GM19035 (cell line): ENCODE measurements at regions not wholly inside any gene's neighbourhood (a gene's known extent, or its start where the extent isn't known, plus 50 kb on each side); places are given as distances from the start of the nearest gene placed in this dataset.
"Not testable (repeated sequence)": the region's sequence is repeated elsewhere in the genome, so short reads cannot be mapped to it uniquely, and the experiment has no call there.

Source experiments
- ATAC-seq: cut with Tn5 transposase; IDR thresholded peaks from one replicate; pipeline ENCODE4 v1.9.1; 2021; ENCODE audit not compliant: unreplicated experiment

DNA sequence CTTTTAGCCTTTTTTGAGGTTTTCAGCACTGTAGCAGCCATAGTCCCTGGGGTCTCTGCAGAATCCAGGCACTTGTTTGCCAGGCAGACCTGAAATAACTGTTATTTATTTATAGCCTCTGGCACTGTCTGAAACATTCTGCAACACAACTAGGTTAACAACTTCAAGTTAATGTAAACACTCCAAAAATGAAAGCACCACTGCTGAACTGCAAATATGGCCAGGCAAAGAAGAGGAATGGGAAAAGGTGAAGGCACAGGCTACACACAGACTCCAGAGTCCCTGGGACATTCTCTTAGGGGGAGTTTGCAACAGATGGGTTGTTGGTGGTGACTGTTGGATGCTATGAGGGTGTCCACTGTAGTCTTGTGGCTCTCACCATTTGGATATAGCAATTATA is 369.0 kb downstream of the MAT2B start:
- ATAC-seq: no peak

DNA sequence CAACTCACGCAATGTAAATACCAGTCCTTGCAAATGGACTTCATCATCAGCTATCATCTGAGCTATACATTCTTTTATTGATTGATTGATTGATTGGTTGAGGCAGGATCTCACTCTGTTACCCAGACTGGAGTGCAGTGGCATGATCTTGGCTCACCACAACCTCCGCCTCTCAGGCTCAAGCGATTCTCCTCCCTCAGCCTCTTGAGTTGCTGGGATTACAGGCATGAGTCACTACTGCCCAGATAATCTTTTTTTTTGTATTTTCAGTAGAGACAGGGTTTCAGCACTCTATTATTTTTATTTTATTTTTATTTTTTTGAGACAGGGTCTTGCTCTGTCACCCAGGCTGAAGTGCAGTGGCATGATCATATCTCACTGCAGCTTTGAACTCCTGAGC is 369.5 kb downstream of the MAT2B start:
- not testable (repeated sequence) for ATAC-seq

DNA sequence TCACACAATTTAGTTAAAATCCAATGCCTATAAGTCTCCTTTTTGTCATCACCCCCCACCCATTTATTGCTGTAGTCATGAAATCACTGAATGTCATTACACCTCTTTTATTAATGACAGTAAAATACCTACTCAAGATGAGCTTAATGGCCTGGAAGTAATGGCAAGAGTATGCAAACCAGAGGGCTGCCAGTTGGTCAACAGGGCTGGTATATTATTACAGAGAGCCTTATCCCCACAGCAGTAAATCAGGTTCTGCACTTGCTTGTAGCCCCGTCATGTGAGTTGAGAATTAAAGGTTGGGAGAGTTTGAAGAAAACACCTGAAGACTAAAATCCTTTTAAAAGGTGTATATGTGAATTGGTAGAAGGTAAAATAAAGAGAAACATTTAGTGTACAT is 372.4 kb downstream of the MAT2B start:
- ATAC-seq: no peak

DNA sequence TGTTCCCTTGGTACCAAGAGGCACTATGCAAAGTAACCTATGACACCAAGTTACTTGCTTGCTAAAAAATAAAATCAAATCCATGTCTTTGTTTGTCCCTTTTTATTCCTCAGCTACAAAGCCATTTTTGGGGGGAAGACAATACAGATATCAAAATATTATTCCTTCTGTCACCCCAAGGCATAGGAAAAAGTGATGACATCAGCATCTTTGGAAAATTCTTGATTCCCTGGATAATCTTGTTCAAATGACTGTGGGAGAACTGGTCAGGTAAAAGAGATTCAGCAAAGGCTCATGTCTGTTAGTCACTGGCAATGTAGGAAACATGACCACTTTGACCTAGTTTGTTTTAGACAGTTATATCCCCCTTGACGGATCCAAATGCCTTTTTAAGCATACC is 373.1 kb downstream of the MAT2B start:
- no peak for ATAC-seq

DNA sequence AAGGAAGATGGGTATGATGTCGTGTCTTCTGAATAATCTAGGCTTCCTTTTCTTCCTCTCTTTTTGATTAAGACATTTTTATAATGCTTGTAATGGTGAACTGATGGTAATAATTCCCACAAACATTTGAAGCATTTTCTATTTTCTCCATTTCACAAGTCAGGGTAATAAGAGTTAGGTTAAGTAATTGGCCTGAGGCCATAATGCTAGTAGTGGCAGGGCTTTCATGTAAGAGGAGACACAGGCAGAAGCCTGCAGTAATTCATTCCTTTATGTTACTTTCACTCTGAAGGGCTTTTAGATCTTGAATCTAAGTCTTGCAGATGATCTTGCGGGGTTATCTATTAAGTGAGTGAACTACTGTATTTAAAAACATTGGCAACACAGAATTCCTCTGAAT is 374.9 kb downstream of the MAT2B start:
- ATAC-seq: no peak

DNA sequence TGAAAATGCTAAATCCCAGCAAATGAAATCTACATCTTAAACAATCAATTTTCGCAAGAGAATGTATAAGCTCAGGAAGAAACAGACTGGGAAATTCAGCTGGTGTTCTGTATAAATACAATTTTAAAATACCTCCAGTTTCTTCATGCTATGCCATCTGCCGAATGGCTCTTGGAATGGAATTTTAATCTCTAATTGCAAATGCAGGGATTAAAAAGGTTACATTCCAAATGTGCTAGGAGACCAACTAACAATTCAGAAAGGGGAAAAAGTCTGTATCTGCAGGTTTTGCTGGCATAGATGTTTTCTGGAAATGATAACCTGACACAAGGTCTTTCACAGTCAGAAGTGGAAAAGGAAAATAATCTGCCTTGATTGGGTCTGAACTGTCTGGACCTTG is 379.7 kb downstream of the MAT2B start:
- ATAC-seq: no peak

DNA sequence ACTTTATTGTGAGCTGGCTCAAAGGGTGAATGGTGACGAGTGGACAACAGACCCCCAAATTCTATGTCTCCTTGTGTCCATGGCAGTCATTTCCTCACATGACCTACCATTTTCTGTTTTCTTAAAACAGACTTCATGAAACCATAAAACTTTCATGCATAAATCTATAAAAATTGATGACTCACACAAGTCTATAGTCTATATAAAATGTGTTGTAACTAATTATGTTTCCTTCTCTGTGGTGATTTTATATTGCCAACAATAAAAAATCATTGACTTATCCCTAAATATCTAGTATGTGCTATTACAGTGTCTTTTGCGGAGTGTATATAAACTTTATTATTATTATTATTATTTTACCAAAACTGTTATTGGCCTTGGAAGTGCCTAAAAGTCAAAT is 382.4 kb downstream of the MAT2B start:
- ATAC-seq: no peak

DNA sequence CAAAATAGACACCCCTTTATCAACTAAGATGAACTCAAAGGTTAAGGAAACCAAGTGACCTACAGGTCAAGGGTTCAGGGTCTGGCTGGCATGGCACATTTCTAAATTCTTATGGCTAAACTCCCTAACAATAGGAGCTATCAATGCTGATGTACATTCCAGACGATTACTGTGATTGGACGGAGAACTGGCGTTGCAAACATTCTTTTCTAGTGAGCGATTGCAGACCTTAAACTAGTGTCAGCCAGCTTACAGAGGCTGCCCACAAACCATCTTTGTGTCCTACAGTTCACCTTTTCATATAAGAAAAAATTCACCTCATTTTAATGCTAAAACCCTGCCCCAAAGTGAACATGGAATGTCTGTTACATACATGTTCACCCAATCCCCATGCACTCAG is 382.9 kb downstream of the MAT2B start:
- no peak for ATAC-seq

DNA sequence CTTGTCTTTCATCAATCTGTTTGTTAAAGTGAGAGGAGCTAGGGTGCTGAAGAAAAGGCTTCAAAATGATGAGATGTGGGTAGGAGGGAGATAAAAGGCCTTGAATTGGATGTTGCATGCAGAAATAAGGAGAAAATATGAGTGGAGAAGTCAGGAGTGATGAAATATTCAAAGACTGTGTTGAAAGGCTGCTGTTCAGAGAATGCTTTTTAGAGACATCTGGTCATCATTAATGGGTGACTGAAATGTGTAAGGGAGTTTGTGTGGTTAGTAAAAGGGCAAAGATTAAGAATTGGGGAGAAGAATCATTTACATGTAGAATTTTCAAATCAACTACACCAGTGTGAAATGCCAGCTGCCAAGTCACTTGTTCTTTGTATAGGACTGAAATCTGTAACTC is 383.9 kb downstream of the MAT2B start:
- ATAC-seq: no peak

DNA sequence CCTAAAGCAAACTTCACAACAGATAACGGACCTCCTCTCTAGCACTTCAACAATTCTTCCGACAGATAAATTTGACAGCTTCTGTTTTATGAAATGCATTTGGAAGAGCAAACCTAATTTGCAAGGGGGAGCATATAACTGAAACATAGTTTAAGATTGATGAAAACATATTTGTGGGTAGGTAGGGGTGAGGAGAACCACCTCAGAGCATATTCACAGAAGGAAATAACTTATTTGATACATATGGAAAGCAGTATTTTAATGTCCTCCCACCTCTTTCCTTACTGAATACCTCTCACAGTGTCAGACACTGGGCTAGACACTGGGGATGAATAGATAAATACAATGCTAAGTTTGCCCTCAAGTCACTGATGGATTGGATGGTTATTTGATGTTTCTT is 384.8 kb downstream of the MAT2B start:
- no peak for ATAC-seq

DNA sequence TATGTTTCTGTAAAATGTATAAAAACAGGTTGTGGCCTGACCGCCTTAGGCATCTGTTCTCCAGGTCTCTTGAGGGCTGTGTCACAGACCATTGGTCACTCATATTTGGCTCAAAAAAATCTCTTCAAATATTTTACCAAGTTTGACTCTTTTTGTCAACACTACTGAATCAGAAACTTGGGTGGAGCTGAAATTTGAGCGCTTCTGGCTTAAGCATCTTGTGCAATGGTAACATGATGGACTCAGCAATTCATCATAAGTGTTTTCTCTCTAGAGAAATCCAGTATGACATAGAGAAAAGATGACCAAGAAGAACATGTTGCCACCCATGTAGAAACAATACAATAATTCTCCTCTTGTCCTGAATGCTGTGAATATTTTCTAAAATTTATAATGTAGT is 387.9 kb downstream of the MAT2B start:
- ATAC-seq: no peak

DNA sequence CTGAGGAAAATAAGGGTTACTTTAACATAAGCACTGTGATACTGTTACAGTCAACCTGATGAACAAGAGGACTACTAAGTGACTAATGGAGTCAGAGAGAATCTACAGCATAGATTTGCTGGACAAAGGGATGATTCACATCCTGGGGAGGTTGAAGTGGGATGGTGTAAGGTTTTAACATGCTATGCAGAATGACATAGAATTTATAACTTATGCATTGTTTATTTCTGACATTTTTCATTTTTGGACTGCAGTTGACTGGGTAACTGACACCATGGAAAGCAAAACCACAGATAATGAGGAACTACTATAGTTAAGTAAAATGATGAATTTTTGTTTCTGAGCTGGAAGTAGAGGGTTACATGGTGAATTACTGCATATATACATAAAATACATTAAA is 389.2 kb downstream of the MAT2B start:
- ATAC-seq: no peak

DNA sequence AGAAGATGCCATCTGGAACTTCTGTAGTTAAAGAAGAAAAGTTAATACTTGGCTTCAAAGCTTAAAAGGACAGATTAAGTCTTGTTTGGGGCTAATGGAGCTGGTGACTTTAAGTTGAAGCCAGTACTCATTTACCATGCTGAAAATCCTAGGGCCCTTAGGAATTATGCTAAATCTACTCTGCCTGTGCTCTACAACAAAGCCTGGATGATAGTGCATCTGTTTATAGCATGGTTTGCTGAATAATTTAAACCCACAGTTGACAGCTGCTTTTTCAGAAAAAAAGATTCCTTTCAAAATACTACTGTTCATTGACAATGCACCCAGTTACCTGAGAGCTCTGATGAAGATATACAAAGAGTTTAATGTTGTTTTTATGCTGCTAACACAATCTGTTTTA is 393.5 kb downstream of the MAT2B start:
- ATAC-seq: no peak

DNA sequence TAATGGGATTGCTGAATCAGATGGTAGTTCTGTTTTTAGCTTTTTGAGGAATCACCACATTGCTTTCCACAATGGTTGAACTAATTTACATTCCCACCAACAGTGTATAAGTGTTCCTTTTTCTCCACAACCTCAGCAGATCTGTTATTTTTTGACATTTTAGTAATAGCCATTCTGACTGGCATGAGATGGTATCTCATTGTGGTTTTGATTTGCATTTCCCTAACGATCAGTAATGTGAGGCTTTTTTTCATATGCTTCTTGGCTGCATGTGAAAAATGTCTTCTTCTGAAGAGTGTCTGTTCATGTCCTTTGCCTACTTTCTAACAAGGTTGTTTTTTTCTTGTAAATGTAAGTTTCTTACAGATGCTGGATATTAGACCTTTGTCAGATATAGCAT is 402.4 kb downstream of the MAT2B start:
- peak; percentile 60 for ATAC-seq

DNA sequence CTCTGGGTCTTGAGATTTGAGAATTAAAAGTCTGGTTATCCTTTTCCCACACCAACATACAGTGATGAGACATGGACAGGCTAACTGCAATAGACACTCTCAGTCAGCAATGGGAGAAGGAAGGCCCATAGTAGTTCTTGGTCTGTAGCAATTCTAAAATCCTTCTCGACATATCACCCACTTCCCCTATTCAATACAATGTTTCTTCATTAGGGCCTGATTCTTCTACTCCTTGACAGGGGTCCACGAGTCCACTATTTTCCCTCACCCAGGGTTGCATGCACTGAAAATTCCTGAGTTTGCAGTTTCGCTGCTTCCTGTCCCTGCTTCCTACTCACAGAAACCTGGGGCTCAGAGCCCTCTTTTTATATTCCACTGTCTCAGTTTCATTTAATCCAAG is 402.8 kb downstream of the MAT2B start:
- peak; percentile 51 for ATAC-seq

DNA sequence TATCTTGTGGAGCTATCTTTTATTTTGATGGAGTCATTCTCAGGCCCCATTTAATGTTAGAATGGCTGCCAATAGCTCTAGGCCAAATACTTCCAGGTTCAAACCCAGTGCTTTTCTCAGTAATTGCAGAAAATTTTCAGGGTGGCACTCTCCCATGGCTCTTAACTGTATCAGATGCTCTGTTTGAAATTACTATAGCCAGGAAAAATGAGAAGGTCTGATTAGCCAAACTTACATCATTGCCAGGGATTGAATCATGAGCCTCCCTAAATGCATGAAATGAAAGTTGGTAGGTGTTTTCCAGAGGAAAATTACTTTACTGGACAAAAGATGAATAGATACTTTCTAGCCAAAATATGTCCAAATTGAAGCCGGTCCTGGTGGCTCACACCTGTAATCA is 404.8 kb downstream of the MAT2B start:
- ATAC-seq: no peak

DNA sequence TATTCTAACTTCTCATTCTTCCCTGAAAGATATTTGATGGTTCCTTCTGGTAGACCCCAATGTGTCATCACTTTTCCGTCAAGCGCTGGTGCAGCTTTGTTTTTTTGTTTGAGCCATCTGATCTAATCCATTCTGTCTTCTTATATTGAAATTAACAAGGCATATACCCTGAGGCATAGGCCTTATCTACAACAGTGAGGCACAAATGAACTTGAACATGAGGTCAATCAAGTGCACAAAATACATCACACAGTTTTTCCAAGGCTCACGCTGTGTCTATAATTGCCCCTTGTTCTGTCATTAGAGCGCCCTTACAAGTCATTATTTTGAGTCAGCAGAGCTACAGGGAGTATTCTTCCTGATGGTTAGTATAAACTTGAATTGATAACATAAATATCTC is 406.6 kb downstream of the MAT2B start:
- ATAC-seq: no peak

DNA sequence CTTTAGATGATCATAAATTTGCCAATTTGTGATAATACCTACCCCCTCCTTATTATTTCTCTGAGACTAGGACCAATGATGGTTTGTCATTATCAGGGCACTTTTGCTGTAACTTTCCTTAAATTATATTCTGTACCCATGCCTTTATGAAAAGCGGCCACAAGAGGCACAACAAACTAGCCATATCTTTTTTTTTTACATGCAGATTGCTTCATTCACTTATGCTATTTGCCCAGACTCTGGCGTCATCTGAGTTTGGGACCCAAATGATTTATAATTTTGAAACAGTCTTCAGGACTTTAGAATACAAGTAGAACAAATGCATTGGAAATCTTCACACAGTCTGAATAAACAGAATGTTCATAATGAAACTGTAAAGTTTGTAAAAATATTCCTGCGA is 408.1 kb downstream of the MAT2B start:
- no peak for ATAC-seq

DNA sequence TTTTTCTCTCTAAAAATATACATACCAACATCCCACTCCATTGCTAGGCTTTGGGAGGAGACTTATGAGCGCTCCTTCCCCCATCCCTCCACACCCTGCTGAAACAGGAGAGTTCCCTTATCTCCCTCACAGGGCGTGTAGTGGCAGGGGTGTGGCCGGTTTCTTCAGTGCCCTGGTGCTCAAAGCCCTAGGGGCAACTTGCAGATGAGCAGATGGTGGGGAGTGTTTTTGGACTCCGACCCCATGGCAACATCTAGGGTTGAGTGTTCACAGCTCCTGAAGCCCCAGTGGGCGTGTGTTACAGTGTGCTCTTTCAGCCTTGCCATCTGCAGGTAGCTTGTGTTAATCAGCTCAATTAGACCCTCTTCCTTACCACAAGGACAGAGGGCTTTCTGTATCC is 409.5 kb downstream of the MAT2B start:
- peak; percentile 18 for ATAC-seq

DNA sequence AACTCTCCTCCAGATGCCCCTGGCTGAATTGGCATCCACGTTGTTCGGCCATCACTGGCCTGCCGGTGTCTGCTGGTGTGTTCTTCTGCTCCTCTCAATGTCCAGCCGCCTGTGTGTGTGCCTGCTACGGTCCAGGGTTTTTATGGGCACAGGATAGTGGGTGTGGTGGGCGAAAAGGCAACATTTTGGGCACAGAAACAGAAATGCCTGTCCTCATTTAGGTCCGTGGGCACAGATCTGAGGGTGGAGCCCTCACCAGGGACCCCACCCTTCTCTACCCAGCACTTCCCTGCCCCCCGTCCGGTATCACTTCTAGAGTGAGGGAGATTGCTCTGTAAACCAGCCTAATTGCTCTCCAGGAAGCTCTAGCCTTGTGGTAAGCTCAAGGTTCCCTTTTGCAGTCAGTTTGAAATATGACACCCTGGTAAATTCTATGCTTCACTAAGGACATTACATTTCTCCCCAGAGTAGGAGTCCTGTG is 410.1 kb downstream of the MAT2B start:
- peak; percentile 66 for ATAC-seq

DNA sequence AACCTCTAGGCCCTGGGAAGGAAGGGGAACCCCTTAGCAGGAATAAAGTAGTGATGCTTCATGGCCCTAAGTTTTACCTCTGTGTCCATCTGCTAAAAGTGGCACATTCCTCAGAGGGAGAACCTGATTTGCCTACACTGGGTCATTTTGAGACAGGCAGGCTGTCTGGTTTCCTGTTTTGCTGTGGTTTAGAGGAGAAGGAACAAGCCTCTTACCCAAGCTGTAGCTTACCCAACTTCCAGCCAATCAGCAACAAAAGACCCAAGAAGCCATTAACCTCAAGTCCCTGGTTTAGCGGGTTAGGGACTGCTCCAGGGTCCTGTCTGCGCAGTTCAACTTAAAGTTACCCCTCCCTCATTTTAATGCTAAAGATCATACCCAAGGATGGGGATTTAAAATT is 411.0 kb downstream of the MAT2B start:
- ATAC-seq: peak; percentile 90

DNA sequence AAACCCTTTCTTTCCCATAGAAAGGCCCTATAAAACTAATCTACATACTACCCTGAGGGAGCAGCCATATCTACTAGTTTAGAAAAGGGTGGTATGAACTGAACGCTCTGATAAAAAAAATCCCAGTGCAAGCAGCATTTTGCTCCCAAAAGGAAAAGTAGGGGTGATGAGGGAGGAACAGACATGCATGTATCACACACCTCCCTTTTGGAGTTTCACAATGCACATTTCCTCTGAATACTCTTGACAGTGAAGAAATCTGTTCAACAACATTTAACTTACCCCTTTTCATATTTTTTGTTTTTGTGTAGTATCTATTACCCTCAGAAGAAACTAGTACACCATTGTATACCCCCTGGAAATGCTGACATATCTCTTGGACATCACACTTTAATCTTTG is 411.4 kb downstream of the MAT2B start:
- no peak for ATAC-seq

DNA sequence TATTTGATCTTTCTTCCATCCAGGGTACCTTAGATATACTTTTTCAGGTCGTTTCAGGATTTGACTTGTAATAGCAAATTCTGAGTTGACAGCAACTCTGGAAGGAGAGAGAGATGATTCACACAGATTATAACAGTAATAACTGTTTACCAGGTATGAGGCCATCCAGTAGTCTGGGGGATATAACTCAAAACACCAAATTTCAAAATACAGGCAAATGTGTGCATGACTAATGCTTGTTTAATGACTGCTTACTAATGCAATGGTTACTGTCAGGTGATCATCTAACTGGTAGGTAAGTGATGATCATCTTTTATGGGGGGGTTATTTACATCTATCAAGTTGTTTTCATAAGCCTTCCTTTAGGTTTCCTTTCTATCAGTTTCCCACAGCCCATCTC is 412.3 kb downstream of the MAT2B start:
- ATAC-seq: no peak

DNA sequence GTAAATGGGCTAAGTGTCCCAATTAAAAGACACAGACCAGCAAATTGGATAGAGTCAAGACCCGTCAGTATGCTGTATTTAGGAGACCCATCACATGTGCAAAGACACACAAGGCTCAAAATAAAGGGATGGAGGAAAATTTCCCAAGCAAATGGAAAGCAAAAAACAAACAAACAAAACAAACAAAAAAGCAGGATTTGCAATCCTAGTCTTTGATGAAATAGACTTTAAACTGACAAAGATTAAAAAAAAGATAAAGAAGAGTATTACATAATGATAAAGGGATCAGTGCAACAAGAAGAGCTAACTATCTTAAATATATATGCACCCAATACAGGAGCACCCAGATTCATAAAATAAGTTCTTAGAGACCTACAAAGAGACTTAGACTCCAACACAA is 429.6 kb downstream of the MAT2B start:
- not testable (repeated sequence) for ATAC-seq
